HepG2 (cell line): ENCODE measurements at regions not wholly inside any gene's neighbourhood (a gene's known extent, or its start where the extent isn't known, plus 50 kb on each side); places are given as distances from the start of the nearest gene placed in this dataset.

Experiments used
- ATAC-seq: fragments of 200-7000 bp; cut with Tn5 transposase; 3 replicates; pipeline ENCODE4 v1.9.1; 2020; ENCODE audit warnings: mild to moderate bottlenecking, moderate library complexity
- BruUV-seq: library from RNA; stranded (reverse); fragments of 400-500 nt; replicated peaks from 2 replicates; lab custom pipeline; 2021; lab: Mats Ljungman, UMichigan
- CTCF ChIA-PET: fragments of 300-600 bp; formaldehyde crosslinking; extraction: SDS; loops from one replicate; lab custom pipeline; 2021; ENCODE audit warnings: low total read pairs, inconsistent platforms, low intra/inter-chr PET ratio; lab: Yijun Ruan, JAX
- POLR2A ChIA-PET: fragments of 350-600 bp; sonication (Branson Sonifier 250); formaldehyde crosslinking; loops from one replicate; lab custom pipeline; 2020; ENCODE audit warnings: antibody characterized with exemption, inconsistent platforms; lab: Yijun Ruan, JAX
- DNase-seq: peaks from one replicate; pipeline ENCODE4 v3.0.0-alpha.2; 2015; ENCODE audit warnings: low spot score
- FAIRE-seq: peaks from 3 replicates; lab custom pipeline; 2011; peaks lifted over from hg19 to GRCh38; lab: Jason Lieb, UNC
- H2AFZ ChIP-seq: one replicate; pipeline ENCODE4 v1.6.1; 2011; ENCODE audit warnings: low read length, inconsistent platforms
- H3K27ac ChIP-seq: fragments of 300-600 bp; 3 replicates; pipeline ENCODE4 v1.8.0; 2011; ENCODE audit warnings: mixed run types, mild to moderate bottlenecking, mixed read lengths, low read length, inconsistent platforms; ENCODE audit not compliant: insufficient read depth; ENCODE audit errors: extremely low read length
- H3K27me3 ChIP-seq, 2 experiments: fragments of 200-600 bp in 1 of 2; 2 replicates in 1 of 2; 3 replicates in 1 of 2; pipeline versions ENCODE4 v1.6.0 to v1.8.0; 2011; ENCODE audit warnings: low read length in 2 of 2, mild to moderate bottlenecking in 2 of 2, moderate library complexity in 2 of 2, inconsistent platforms in 1 of 2; ENCODE audit not compliant: insufficient read depth in 2 of 2, control insufficient read depth in 1 of 2
- H3K36me3 ChIP-seq, 2 experiments: fragments of 200-600 bp in 1 of 2; replicated peaks in 1 of 2; 2 replicates in 1 of 2; 3 replicates in 1 of 2; pipeline versions ENCODE4 v1.5.1 to v1.8.0; 2011; ENCODE audit warnings: low read length in 2 of 2, inconsistent platforms in 1 of 2; ENCODE audit not compliant: insufficient read depth in 2 of 2, control insufficient read depth in 1 of 2
- H3K4me1 ChIP-seq: 2 replicates; pipeline ENCODE4 v1.5.1; 2012; ENCODE audit warnings: low read length, inconsistent platforms; ENCODE audit not compliant: insufficient read depth
- H3K4me2 ChIP-seq: 2 replicates; pipeline ENCODE4 v1.6.0; 2011; ENCODE audit warnings: low read depth, low read length, inconsistent platforms
- H3K4me3 ChIP-seq, 3 experiments: fragments of 200-600 bp in 1 of 3; sonication (generic), shearing (Covaris generic) in 1 of 3; replicated peaks in 1 of 3; 2 replicates each; pipeline ENCODE4 v1.5.1; 2011 to 2016; ENCODE audit warnings: low read length in 3 of 3, inconsistent platforms in 2 of 3, low read depth in 2 of 3, mild to moderate bottlenecking in 2 of 3, control low read depth in 1 of 3, mixed read lengths in 1 of 3; ENCODE audit not compliant: insufficient read depth in 1 of 3
- H3K79me2 ChIP-seq: one replicate; pipeline ENCODE4 v1.6.1; 2011; ENCODE audit warnings: low read length, inconsistent platforms; ENCODE audit not compliant: insufficient read depth
- H3K9ac ChIP-seq: 2 replicates; pipeline ENCODE4 v1.6.0; 2011; ENCODE audit warnings: mild to moderate bottlenecking, low read depth, low read length, inconsistent platforms; ENCODE audit not compliant: insufficient read depth
- H3K9me3 ChIP-seq: 2 replicates; pipeline ENCODE4 v1.5.1; 2012; ENCODE audit warnings: mild to moderate bottlenecking, low read length
- H4K20me1 ChIP-seq: 2 replicates; pipeline ENCODE4 v1.6.0; 2011; ENCODE audit warnings: inconsistent platforms, mild to moderate bottlenecking, low read length, moderate library complexity; ENCODE audit not compliant: insufficient read depth
- BRD4 ChIP-seq: sonication (generic); formaldehyde crosslinking; IDR thresholded peaks from 2 replicates; pipeline ENCODE4 v1.4.0; 2020; ENCODE audit warnings: missing genetic modification reagents
- CBFB ChIP-seq: sonication (generic); formaldehyde crosslinking; IDR thresholded peaks from 2 replicates; pipeline ENCODE4 v1.4.0; 2020; ENCODE audit warnings: missing genetic modification reagents
- MAFG ChIP-seq: sonication (generic); formaldehyde crosslinking; IDR thresholded peaks from 2 replicates; pipeline ENCODE4 v1.5.1; 2020; ENCODE audit warnings: mild to moderate bottlenecking, missing genetic modification reagents
- MLLT10 ChIP-seq: sonication (generic); formaldehyde crosslinking; IDR thresholded peaks from 2 replicates; pipeline ENCODE4 v1.4.0; 2020; ENCODE audit warnings: missing genetic modification reagents
- NCOA2 ChIP-seq: sonication (generic); formaldehyde crosslinking; IDR thresholded peaks from 2 replicates; pipeline ENCODE4 v1.8.0; 2022; ENCODE audit warnings: inconsistent platforms
- RELA ChIP-seq: sonication (generic); formaldehyde crosslinking; IDR thresholded peaks from 2 replicates; pipeline ENCODE4 v1.4.0; 2020; ENCODE audit warnings: missing genetic modification reagents
- TEAD2 ChIP-seq: sonication (generic); formaldehyde crosslinking; IDR thresholded peaks from 2 replicates; pipeline ENCODE4 v1.9.0; 2021; ENCODE audit warnings: missing genetic modification reagents
- ZNF207 ChIP-seq: fragments of 450-650 bp; IDR thresholded peaks from 2 replicates; pipeline ENCODE4 v1.6.1; 2016; ENCODE audit warnings: antibody characterized with exemption, borderline replicate concordance
- ZNF335 ChIP-seq: sonication (generic); formaldehyde crosslinking; IDR thresholded peaks from 2 replicates; pipeline ENCODE4 v1.4.0; 2020; ENCODE audit warnings: missing genetic modification reagents
- ZNF644 ChIP-seq: IDR thresholded peaks from 2 replicates; pipeline ENCODE4 v1.6.1; 2016; ENCODE audit warnings: low read depth
- ZNF703 ChIP-seq: sonication (generic); formaldehyde crosslinking; IDR thresholded peaks from 2 replicates; pipeline ENCODE4 v1.5.1; 2020; ENCODE audit warnings: missing genetic modification reagents, mild to moderate bottlenecking, moderate library complexity, borderline replicate concordance
- WGBS: methylation state at CpG from one replicate; pipeline ENCODE4 v1.1.6; 2017; ENCODE audit warnings: low lambda C conversion rate; 5-methylcytosine and 5-hydroxymethylcytosine counted together
- in situ Hi-C: cut with HindIII; loops from 2 replicates; pipeline ENCODE4 v1.10.0; 2017; ENCODE audit warnings: low pct_unique_long_range_greater_than_20kb; ENCODE audit not compliant: extremely low pct_ligation_motif_present
- intact Hi-C: fragments of 100-400 bp; cut with micrococcal nuclease; formaldehyde crosslinking; loops from one replicate; pipeline ENCODE4 v1.10.0; 2022; ENCODE audit not compliant: unreplicated experiment
- TF ChIP-seq, protein P1 (sequence below): sonication (generic); formaldehyde crosslinking; IDR thresholded peaks from 2 replicates; pipeline ENCODE4 v1.5.0; 2020; ENCODE audit warnings: mild to moderate bottlenecking, missing genetic modification reagents, borderline replicate concordance
- TF ChIP-seq, protein P2 (sequence below): sonication (generic); formaldehyde crosslinking; IDR thresholded peaks from 2 replicates; pipeline ENCODE4 v1.4.0; 2020; ENCODE audit warnings: low read depth, mild to moderate bottlenecking, missing genetic modification reagents
- TF ChIP-seq, protein P3 (sequence below): sonication (generic); formaldehyde crosslinking; IDR thresholded peaks from 2 replicates; pipeline ENCODE4 v1.4.0; 2020; ENCODE audit warnings: missing genetic modification reagents, mild to moderate bottlenecking, borderline replicate concordance
- TF ChIP-seq, protein P4 (sequence below): sonication (generic); formaldehyde crosslinking; IDR thresholded peaks from 2 replicates; pipeline ENCODE4 v1.4.0; 2020; ENCODE audit warnings: missing genetic modification reagents

DNA sequence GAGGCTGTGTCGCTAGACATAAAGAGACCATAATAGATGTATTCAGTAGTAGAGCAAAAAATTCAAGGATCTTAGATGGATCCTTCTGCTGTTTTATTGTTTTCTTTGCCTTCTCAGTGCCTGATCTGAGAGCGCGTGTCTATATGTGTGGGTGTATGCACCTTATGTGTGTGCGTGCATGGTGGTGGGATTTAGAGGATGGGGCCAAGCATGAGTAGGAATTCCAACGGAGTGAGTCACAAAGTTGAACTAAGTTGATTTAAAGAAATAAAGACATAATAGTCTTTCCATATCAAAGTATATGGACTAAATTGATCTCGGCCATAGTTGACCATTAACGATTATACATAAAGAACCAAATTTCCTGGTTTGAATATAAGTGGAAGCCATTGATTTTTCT is 178.7 kb downstream of the CYYR1 start:
- in situ Hi-C loops (no loop called here), intact Hi-C loops (no loop called here)
- Histone ChIP-seq H3K9me3 (peaks cover 72% of the 10 kb centered on the region), H3K4me3 (no peak overlapping the region), H3K79me2 (no peaks in the 10 kb centered on the region), H3K4me1 (no peaks in the 10 kb centered on the region), H2AFZ (no peak overlapping the region), H3K27me3 (no peaks in the 10 kb centered on the region), H3K9ac (no peak overlapping the region), H3K36me3 (no peaks in the 10 kb centered on the region), H4K20me1 (no peaks in the 10 kb centered on the region), H3K4me2 (no peak overlapping the region), H3K27ac (no peak overlapping the region)
- ChIA-PET POLR2A (no interaction called here), CTCF (no interaction called here)
- 69% methylated on average over 7 of the region's 7 CpGs for WGBS
- no peak for FAIRE-seq
- DNase-seq = no peak
- BruUV-seq = no TSS peak
- no peak for ATAC-seq
- no peak for TF ChIP-seq RELA (CRISPR knock-in tag)
- no peak for TF ChIP-seq CBFB (CRISPR knock-in tag)
- TF ChIP-seq, protein P1, sequence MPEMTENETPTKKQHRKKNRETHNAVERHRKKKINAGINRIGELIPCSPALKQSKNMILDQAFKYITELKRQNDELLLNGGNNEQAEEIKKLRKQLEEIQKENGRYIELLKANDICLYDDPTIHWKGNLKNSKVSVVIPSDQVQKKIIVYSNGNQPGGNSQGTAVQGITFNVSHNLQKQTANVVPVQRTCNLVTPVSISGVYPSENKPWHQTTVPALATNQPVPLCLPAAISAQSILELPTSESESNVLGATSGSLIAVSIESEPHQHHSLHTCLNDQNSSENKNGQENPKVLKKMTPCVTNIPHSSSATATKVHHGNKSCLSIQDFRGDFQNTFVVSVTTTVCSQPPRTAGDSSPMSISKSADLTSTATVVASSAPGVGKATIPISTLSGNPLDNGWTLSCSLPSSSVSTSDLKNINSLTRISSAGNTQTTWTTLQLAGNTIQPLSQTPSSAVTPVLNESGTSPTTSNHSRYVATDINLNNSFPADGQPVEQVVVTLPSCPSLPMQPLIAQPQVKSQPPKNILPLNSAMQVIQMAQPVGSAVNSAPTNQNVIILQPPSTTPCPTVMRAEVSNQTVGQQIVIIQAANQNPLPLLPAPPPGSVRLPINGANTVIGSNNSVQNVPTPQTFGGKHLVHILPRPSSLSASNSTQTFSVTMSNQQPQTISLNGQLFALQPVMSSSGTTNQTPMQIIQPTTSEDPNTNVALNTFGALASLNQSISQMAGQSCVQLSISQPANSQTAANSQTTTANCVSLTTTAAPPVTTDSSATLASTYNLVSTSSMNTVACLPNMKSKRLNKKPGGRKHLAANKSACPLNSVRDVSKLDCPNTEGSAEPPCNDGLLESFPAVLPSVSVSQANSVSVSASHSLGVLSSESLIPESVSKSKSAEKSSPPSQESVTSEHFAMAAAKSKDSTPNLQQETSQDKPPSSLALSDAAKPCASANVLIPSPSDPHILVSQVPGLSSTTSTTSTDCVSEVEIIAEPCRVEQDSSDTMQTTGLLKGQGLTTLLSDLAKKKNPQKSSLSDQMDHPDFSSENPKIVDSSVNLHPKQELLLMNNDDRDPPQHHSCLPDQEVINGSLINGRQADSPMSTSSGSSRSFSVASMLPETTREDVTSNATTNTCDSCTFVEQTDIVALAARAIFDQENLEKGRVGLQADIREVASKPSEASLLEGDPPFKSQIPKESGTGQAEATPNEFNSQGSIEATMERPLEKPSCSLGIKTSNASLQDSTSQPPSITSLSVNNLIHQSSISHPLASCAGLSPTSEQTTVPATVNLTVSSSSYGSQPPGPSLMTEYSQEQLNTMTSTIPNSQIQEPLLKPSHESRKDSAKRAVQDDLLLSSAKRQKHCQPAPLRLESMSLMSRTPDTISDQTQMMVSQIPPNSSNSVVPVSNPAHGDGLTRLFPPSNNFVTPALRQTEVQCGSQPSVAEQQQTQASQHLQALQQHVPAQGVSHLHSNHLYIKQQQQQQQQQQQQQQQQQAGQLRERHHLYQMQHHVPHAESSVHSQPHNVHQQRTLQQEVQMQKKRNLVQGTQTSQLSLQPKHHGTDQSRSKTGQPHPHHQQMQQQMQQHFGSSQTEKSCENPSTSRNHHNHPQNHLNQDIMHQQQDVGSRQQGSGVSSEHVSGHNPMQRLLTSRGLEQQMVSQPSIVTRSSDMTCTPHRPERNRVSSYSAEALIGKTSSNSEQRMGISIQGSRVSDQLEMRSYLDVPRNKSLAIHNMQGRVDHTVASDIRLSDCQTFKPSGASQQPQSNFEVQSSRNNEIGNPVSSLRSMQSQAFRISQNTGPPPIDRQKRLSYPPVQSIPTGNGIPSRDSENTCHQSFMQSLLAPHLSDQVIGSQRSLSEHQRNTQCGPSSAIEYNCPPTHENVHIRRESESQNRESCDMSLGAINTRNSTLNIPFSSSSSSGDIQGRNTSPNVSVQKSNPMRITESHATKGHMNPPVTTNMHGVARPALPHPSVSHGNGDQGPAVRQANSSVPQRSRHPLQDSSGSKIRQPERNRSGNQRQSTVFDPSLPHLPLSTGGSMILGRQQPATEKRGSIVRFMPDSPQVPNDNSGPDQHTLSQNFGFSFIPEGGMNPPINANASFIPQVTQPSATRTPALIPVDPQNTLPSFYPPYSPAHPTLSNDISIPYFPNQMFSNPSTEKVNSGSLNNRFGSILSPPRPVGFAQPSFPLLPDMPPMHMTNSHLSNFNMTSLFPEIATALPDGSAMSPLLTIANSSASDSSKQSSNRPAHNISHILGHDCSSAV (CRISPR knock-in tag) = no peak
- no peak for TF ChIP-seq ZNF644
- TF ChIP-seq NCOA2 (CRISPR knock-in tag) = no peak
- TF ChIP-seq ZNF703 (CRISPR knock-in tag) = no peak
- TF ChIP-seq TEAD2 = no peak
- TF ChIP-seq, protein P2, sequence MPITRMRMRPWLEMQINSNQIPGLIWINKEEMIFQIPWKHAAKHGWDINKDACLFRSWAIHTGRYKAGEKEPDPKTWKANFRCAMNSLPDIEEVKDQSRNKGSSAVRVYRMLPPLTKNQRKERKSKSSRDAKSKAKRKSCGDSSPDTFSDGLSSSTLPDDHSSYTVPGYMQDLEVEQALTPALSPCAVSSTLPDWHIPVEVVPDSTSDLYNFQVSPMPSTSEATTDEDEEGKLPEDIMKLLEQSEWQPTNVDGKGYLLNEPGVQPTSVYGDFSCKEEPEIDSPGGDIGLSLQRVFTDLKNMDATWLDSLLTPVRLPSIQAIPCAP (CRISPR knock-in tag) = no peak
- TF ChIP-seq, protein P3, sequence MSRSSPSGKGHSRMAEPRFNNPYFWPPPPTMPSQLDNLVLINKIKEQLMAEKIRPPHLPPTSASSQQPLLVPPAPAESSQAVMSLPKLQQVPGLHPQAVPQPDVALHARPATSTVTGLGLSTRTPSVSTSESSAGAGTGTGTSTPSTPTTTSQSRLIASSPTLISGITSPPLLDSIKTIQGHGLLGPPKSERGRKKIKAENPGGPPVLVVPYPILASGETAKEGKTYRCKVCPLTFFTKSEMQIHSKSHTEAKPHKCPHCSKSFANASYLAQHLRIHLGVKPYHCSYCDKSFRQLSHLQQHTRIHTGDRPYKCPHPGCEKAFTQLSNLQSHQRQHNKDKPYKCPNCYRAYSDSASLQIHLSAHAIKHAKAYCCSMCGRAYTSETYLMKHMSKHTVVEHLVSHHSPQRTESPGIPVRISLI (CRISPR knock-in tag) = no peak
- no peak for TF ChIP-seq ZNF335 (CRISPR knock-in tag)
- no peak for TF ChIP-seq BRD4 (CRISPR knock-in tag)
- TF ChIP-seq, protein P4, sequence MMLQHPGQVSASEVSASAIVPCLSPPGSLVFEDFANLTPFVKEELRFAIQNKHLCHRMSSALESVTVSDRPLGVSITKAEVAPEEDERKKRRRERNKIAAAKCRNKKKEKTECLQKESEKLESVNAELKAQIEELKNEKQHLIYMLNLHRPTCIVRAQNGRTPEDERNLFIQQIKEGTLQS (CRISPR knock-in tag) = no peak
- no peak for TF ChIP-seq ZNF207
- no peak for TF ChIP-seq MLLT10
- no peak for TF ChIP-seq MAFG (CRISPR knock-in tag)
